Neural progenitor cell (in vitro differentiated cells): ENCODE measurements at regions not wholly inside any gene's neighbourhood (a gene's known extent, or its start where the extent isn't known, plus 50 kb on each side); places are given as distances from the start of the nearest gene placed in this dataset.

Experiments used
- DNase-seq: peaks from one replicate; pipeline ENCODE4 v3.0.0-alpha.2; 2016; ENCODE audit warnings: low spot score
- H2AFZ ChIP-seq: fragments of 200-600 bp; sonication (generic); replicated peaks from 2 replicates; pipeline ENCODE4 v1.6.1; 2016; ENCODE audit warnings: antibody characterized with exemption
- H3F3A ChIP-seq: fragments of 200-600 bp; sonication (generic); 2 replicates; pipeline ENCODE4 v1.6.1; 2016; ENCODE audit warnings: antibody characterized with exemption, low read depth
- H3K27ac ChIP-seq: fragments of 200-600 bp; sonication (generic); 2 replicates; pipeline ENCODE4 v1.5.1; 2016; ENCODE audit warnings: mild to moderate bottlenecking
- H3K27me3 ChIP-seq: fragments of 200-600 bp; sonication (generic); 2 replicates; pipeline ENCODE4 v1.6.1; 2016; ENCODE audit warnings: mild to moderate bottlenecking, moderate library complexity
- H3K36me3 ChIP-seq: fragments of 200-600 bp; sonication (generic); 2 replicates; pipeline ENCODE4 v1.5.1; 2016
- H3K4me1 ChIP-seq: fragments of 200-600 bp; sonication (generic); 2 replicates; pipeline ENCODE4 v1.6.1; 2016; ENCODE audit warnings: mixed run types
- H3K4me2 ChIP-seq: fragments of 200-600 bp; sonication (generic); 2 replicates; pipeline ENCODE4 v1.6.1; 2016
- H3K4me3 ChIP-seq: fragments of 200-600 bp; sonication (generic); 2 replicates; pipeline ENCODE4 v1.5.1; 2016
- H3K79me2 ChIP-seq: fragments of 200-600 bp; sonication (generic); 2 replicates; pipeline ENCODE4 v1.6.1; 2016; ENCODE audit warnings: low read depth
- H3K9ac ChIP-seq: fragments of 200-600 bp; sonication (generic); 2 replicates; pipeline ENCODE4 v1.6.1; 2016
- H3K9me3 ChIP-seq: fragments of 200-600 bp; sonication (generic); 2 replicates; pipeline ENCODE4 v1.5.1; 2016; ENCODE audit warnings: low read depth
- H4K20me1 ChIP-seq: fragments of 200-600 bp; sonication (generic); 2 replicates; pipeline ENCODE4 v1.6.1; 2016; ENCODE audit warnings: low read depth
- H3K27ac Mint-ChIP-seq: 3 replicates; pipeline ENCODE4 v1.8.0; 2021; ENCODE audit warnings: mixed read lengths
- H3K27me3 Mint-ChIP-seq: 2 replicates; pipeline ENCODE4 v1.8.0; 2022; ENCODE audit warnings: low read depth, mild to moderate bottlenecking, inconsistent platforms, moderate library complexity, mixed read lengths; ENCODE audit not compliant: insufficient read depth
- H3K36me3 Mint-ChIP-seq: 3 replicates; pipeline ENCODE4 v1.8.0; 2021; ENCODE audit warnings: mixed read lengths
- H3K4me1 Mint-ChIP-seq: 3 replicates; pipeline ENCODE4 v1.8.0; 2021; ENCODE audit warnings: mixed read lengths
- H3K4me3 Mint-ChIP-seq: 3 replicates; pipeline ENCODE4 v1.8.0; 2021; ENCODE audit warnings: mild to moderate bottlenecking, moderate library complexity, mixed read lengths
- H3K9me3 Mint-ChIP-seq: 3 replicates; pipeline ENCODE4 v1.8.0; 2020; ENCODE audit warnings: mixed read lengths
- EZH2 ChIP-seq: fragments of 200-600 bp; sonication (generic); IDR thresholded peaks from 2 replicates; pipeline ENCODE4 v1.6.1; 2017; ENCODE audit warnings: antibody characterized with exemption, mild to moderate bottlenecking, moderate library complexity
- EZH2phosphoT487 ChIP-seq: fragments of 200-600 bp; sonication (generic); IDR thresholded peaks from 2 replicates; pipeline ENCODE4 v1.6.1; 2017; ENCODE audit warnings: antibody characterized with exemption
- TF ChIP-seq, protein P1 (sequence below): fragments of 200-600 bp; sonication (generic); IDR thresholded peaks from 2 replicates; pipeline ENCODE4 v1.5.1; 2017; ENCODE audit warnings: antibody characterized with exemption, mild to moderate bottlenecking

DNA sequence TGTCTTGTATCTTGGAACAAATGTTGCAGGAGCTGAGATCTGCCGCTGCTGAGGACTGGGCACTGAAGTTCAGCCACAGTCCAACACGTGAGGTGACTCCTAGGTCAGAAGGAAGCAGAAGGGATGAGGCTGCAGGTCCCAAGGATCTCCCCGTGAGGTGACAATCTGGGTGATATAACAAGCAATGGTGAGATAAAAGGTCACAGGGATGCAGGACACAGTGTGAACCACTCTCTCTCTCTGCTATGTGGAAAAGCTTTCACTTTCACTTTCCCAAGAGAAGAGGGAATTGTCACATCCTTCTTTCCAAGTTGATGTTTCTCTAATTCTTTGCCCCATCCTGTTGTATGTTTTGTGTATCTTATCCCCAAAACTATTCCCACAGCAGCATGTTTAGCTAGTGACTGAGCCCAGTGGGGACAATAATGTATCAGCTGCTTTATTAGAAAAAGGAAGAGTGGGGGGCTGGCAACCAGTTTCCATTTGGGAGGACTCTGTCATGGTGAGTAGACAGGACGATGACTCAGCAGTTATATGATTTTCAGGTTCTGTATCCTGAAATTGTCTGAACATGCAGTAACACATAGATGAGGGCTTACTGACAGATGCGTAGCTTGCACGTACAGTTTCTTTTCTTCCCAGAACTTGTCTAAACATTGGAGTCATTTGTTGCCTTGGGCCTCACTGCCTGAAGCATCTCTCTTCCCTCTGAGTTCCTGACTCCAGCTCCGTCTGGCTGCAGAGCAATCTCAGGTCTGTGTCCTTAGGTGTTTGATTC lies 1415.8 kb upstream of the TENM3 start:
- TF ChIP-seq EZH2 (no peak), EZH2phosphoT487 (no peak)
- TF ChIP-seq, protein P1, sequence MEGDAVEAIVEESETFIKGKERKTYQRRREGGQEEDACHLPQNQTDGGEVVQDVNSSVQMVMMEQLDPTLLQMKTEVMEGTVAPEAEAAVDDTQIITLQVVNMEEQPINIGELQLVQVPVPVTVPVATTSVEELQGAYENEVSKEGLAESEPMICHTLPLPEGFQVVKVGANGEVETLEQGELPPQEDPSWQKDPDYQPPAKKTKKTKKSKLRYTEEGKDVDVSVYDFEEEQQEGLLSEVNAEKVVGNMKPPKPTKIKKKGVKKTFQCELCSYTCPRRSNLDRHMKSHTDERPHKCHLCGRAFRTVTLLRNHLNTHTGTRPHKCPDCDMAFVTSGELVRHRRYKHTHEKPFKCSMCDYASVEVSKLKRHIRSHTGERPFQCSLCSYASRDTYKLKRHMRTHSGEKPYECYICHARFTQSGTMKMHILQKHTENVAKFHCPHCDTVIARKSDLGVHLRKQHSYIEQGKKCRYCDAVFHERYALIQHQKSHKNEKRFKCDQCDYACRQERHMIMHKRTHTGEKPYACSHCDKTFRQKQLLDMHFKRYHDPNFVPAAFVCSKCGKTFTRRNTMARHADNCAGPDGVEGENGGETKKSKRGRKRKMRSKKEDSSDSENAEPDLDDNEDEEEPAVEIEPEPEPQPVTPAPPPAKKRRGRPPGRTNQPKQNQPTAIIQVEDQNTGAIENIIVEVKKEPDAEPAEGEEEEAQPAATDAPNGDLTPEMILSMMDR = no peak
- peaks cover 2% of the 10 kb centered on the region for H3K27me3 Mint-ChIP-seq
- no peak overlapping the region for H3K4me2 ChIP-seq
- peak overlapping the region; percentile 61 for H3K27ac Mint-ChIP-seq
- H3K4me3 Mint-ChIP-seq = no peak overlapping the region
- no peaks in the 10 kb centered on the region for H3K27me3 ChIP-seq
- peaks cover 27% of the 10 kb centered on the region for H3K4me1 Mint-ChIP-seq
- no peaks in the 10 kb centered on the region for H3K79me2 ChIP-seq
- H3K9me3 ChIP-seq = no peaks in the 10 kb centered on the region
- no peak overlapping the region for H3K4me3 ChIP-seq
- no peak overlapping the region for H3K27ac ChIP-seq
- DNase-seq = no peak
- peaks cover 11% of the 10 kb centered on the region for H3K9me3 Mint-ChIP-seq
- H3K4me1 ChIP-seq = no peaks in the 10 kb centered on the region
- H3F3A ChIP-seq = no peaks in the 10 kb centered on the region
- peak overlapping the region; percentile 47 for H2AFZ ChIP-seq
- no peaks in the 10 kb centered on the region for H3K36me3 ChIP-seq
- peaks cover 2% of the 10 kb centered on the region for H3K36me3 Mint-ChIP-seq
- no peaks in the 10 kb centered on the region for H4K20me1 ChIP-seq
- H3K9ac ChIP-seq = no peak overlapping the region

DNA sequence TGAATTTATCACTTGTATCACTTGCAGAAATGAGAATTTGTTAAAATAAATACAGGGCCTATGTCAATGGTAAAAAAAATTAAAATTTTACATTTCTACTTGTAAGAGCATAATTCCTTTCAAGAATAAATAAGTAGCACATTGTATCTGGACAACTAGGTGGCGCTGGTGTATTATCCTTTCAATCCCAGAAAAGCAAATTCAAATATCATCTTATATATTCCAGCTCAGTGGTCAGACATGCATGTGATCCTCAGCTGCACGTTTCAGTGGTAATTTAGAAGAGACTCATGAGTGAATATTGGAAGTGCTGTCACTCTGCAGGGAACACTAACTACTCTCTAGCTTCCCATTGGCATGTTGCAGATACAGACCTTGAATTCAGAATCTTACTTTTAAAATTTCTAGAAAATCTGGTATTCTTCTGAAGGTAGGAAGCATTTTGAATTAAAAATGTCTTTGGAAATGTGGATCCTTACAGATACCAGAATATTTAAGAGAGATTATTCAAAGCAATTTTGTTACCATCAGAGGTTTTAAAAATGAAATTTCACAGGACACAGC lies 1414.7 kb upstream of the TENM3 start:
- no peak for TF ChIP-seq EZH2phosphoT487
- TF ChIP-seq EZH2 = no peak
- TF ChIP-seq, protein P1 = peak; percentile 81
- H3K27ac Mint-ChIP-seq = no peak overlapping the region
- Histone ChIP-seq H3K27me3 (no peaks in the 10 kb centered on the region), H3K9ac (no peak overlapping the region), H4K20me1 (no peaks in the 10 kb centered on the region), H3K27ac (no peak overlapping the region), H3K4me3 (no peak overlapping the region), H3K36me3 (no peaks in the 10 kb centered on the region), H3F3A (no peaks in the 10 kb centered on the region), H3K4me1 (no peaks in the 10 kb centered on the region), H2AFZ (no peak overlapping the region), H3K4me2 (no peak overlapping the region), H3K9me3 (no peaks in the 10 kb centered on the region), H3K79me2 (no peaks in the 10 kb centered on the region)
- peaks cover 27% of the 10 kb centered on the region for H3K4me1 Mint-ChIP-seq
- peaks cover 11% of the 10 kb centered on the region for H3K9me3 Mint-ChIP-seq
- H3K4me3 Mint-ChIP-seq = no peak overlapping the region
- peak; percentile 51 for DNase-seq
- H3K36me3 Mint-ChIP-seq = peaks cover 2% of the 10 kb centered on the region
- peaks cover 2% of the 10 kb centered on the region for H3K27me3 Mint-ChIP-seq

DNA sequence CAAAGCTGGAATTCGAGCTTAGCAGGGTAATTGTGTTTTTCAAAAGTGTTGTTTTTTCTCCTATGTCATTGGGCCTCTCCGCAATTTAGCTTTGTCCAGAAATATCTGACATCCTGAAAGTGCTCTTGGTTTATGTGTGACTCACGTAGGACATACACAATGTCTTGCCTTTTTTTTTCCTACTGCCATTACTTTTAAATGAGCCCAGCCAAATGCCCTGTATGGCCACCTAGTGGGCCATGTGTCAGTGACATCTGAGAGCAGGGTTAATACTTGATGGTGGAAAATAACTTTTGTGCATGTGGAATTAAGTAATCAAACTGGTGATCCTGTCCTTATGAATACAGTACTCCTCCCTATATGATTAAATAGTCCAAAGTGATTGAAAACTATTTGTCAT lies 1411.1 kb upstream of the TENM3 start:
- Histone ChIP-seq H4K20me1 (no peaks in the 10 kb centered on the region), H3K4me2 (no peak overlapping the region), H3K79me2 (no peaks in the 10 kb centered on the region), H3K4me1 (no peaks in the 10 kb centered on the region), H3K36me3 (no peaks in the 10 kb centered on the region), H3K9ac (no peak overlapping the region), H3K27ac (no peak overlapping the region), H2AFZ (no peak overlapping the region), H3K9me3 (no peaks in the 10 kb centered on the region), H3K27me3 (no peaks in the 10 kb centered on the region), H3F3A (no peaks in the 10 kb centered on the region), H3K4me3 (no peak overlapping the region)
- Mint-ChIP-seq H3K4me1 (peaks cover 26% of the 10 kb centered on the region), H3K9me3 (peaks cover 1% of the 10 kb centered on the region), H3K36me3 (no peaks in the 10 kb centered on the region), H3K4me3 (no peak overlapping the region), H3K27ac (no peak overlapping the region), H3K27me3 (no peaks in the 10 kb centered on the region)
- peak; percentile 16 for DNase-seq
- TF ChIP-seq, protein P1 = peak; percentile 50
- TF ChIP-seq EZH2 = no peak
